ENCODE measurements at regions not wholly inside any gene's neighbourhood (a gene's known extent, or its start where the extent isn't known, plus 50 kb on each side); places are given as distances from the start of the nearest gene placed in this dataset.

GRCh38 chr1:201663491-201664113 lies 124.7 kb downstream of the NAV1 start:
- H3K27ac ChIP-seq (ENCODE audit: low read depth, low read length) = no peak overlapping the region
- no peak overlapping the region for H3K4me3 ChIP-seq (ENCODE audit: low read depth in 1 of 2, low read length in 2 of 2)
- no peak overlapping the region for H3K9ac ChIP-seq (ENCODE audit: low read depth in 1 of 2, low read length in 2 of 2)
- no peaks in the 10 kb centered on the region for H3K4me1 ChIP-seq (ENCODE audit: control insufficient read depth in 1 of 2, insufficient read depth in 2 of 2, low read length in 2 of 2)
- no peaks in the 10 kb centered on the region for H3K36me3 ChIP-seq (ENCODE audit: control insufficient read depth in 1 of 2, insufficient read depth in 2 of 2, low read length in 2 of 2)
- H3K9me3 ChIP-seq (ENCODE audit: control insufficient read depth in 1 of 2, low read length in 2 of 2) = no peaks in the 10 kb centered on the region
- H3K27me3 ChIP-seq (ENCODE audit: control insufficient read depth in 1 of 2, insufficient read depth in 2 of 2, low read length in 2 of 2) = no peaks in the 10 kb centered on the region

GRCh38 chr1:201665036-201665435 lies 126.1 kb downstream of the NAV1 start:
- no peaks in the 10 kb centered on the region for H3K4me1 ChIP-seq (ENCODE audit: control insufficient read depth in 1 of 2, insufficient read depth in 2 of 2, low read length in 2 of 2)
- no peaks in the 10 kb centered on the region for H3K36me3 ChIP-seq (ENCODE audit: control insufficient read depth in 1 of 2, insufficient read depth in 2 of 2, low read length in 2 of 2)
- H3K9ac ChIP-seq (ENCODE audit: low read depth in 1 of 2, low read length in 2 of 2) = no peak overlapping the region
- no peaks in the 10 kb centered on the region for H3K27me3 ChIP-seq (ENCODE audit: control insufficient read depth in 1 of 2, insufficient read depth in 2 of 2, low read length in 2 of 2)
- no peak overlapping the region for H3K27ac ChIP-seq (ENCODE audit: low read depth, low read length)
- H3K4me3 ChIP-seq (ENCODE audit: low read depth in 1 of 2, low read length in 2 of 2) = no peak overlapping the region
- no peaks in the 10 kb centered on the region for H3K9me3 ChIP-seq (ENCODE audit: control insufficient read depth in 1 of 2, low read length in 2 of 2)

- no peak overlapping the region for H3K9ac ChIP-seq (ENCODE audit: low read depth in 1 of 2, low read length in 2 of 2)
These were observed 127.2 kb downstream of the NAV1 start for GRCh38 chr1:201666102-201666501.

GRCh38 chr1:201666645-201667044 lies 127.7 kb downstream of the NAV1 start:
- no peaks in the 10 kb centered on the region for H3K4me1 ChIP-seq (ENCODE audit: control insufficient read depth in 1 of 2, insufficient read depth in 2 of 2, low read length in 2 of 2)
- H3K4me3 ChIP-seq (ENCODE audit: low read depth in 1 of 2, low read length in 2 of 2) = no peak overlapping the region
- no peak overlapping the region for H3K27ac ChIP-seq (ENCODE audit: low read depth, low read length)
- H3K9ac ChIP-seq (ENCODE audit: low read depth in 1 of 2, low read length in 2 of 2) = no peak overlapping the region
- H3K9me3 ChIP-seq (ENCODE audit: control insufficient read depth in 1 of 2, low read length in 2 of 2) = no peaks in the 10 kb centered on the region
- H3K27me3 ChIP-seq (ENCODE audit: control insufficient read depth in 1 of 2, insufficient read depth in 2 of 2, low read length in 2 of 2) = no peaks in the 10 kb centered on the region
- H3K36me3 ChIP-seq (ENCODE audit: control insufficient read depth in 1 of 2, insufficient read depth in 2 of 2, low read length in 2 of 2) = no peaks in the 10 kb centered on the region

More at GRCh38 chr1:201666102-201666501, 127.2 kb downstream of the NAV1 start:
- no peak overlapping the region for H3K4me3 ChIP-seq (ENCODE audit: low read depth in 1 of 2, low read length in 2 of 2)
- H3K27ac ChIP-seq (ENCODE audit: low read depth, low read length) = no peak overlapping the region
- no peaks in the 10 kb centered on the region for H3K36me3 ChIP-seq (ENCODE audit: control insufficient read depth in 1 of 2, insufficient read depth in 2 of 2, low read length in 2 of 2)
- H3K4me1 ChIP-seq (ENCODE audit: control insufficient read depth in 1 of 2, insufficient read depth in 2 of 2, low read length in 2 of 2) = no peaks in the 10 kb centered on the region
- no peaks in the 10 kb centered on the region for H3K9me3 ChIP-seq (ENCODE audit: control insufficient read depth in 1 of 2, low read length in 2 of 2)
- no peaks in the 10 kb centered on the region for H3K27me3 ChIP-seq (ENCODE audit: control insufficient read depth in 1 of 2, insufficient read depth in 2 of 2, low read length in 2 of 2)

GRCh38 chr1:201667479-201667878 lies 128.6 kb downstream of the NAV1 start:
- Histone ChIP-seq H3K4me3 (ENCODE audit: low read depth in 1 of 2, low read length in 2 of 2) (no peak overlapping the region), H3K27me3 (ENCODE audit: control insufficient read depth in 1 of 2, insufficient read depth in 2 of 2, low read length in 2 of 2) (no peaks in the 10 kb centered on the region), H3K9me3 (ENCODE audit: control insufficient read depth in 1 of 2, low read length in 2 of 2) (no peaks in the 10 kb centered on the region), H3K36me3 (ENCODE audit: control insufficient read depth in 1 of 2, insufficient read depth in 2 of 2, low read length in 2 of 2) (no peaks in the 10 kb centered on the region), H3K9ac (ENCODE audit: low read depth in 1 of 2, low read length in 2 of 2) (no peak overlapping the region), H3K4me1 (ENCODE audit: control insufficient read depth in 1 of 2, insufficient read depth in 2 of 2, low read length in 2 of 2) (no peaks in the 10 kb centered on the region), H3K27ac (ENCODE audit: low read depth, low read length) (no peak overlapping the region)

- Histone ChIP-seq H3K27me3 (ENCODE audit: control insufficient read depth in 1 of 2, insufficient read depth in 2 of 2, low read length in 2 of 2) (no peaks in the 10 kb centered on the region), H3K36me3 (ENCODE audit: control insufficient read depth in 1 of 2, insufficient read depth in 2 of 2, low read length in 2 of 2) (no peaks in the 10 kb centered on the region), H3K4me3 (ENCODE audit: low read depth in 1 of 2, low read length in 2 of 2) (no peak overlapping the region), H3K9ac (ENCODE audit: low read depth in 1 of 2, low read length in 2 of 2) (no peak overlapping the region), H3K4me1 (ENCODE audit: control insufficient read depth in 1 of 2, insufficient read depth in 2 of 2, low read length in 2 of 2) (peaks cover 1 to 8% of the 10 kb centered on the region in 2 donors), H3K9me3 (ENCODE audit: control insufficient read depth in 1 of 2, low read length in 2 of 2) (no peaks in the 10 kb centered on the region), H3K27ac (ENCODE audit: low read depth, low read length) (no peak overlapping the region)
These were observed 131.6 kb downstream of the NAV1 start for GRCh38 chr1:201670517-201670916.

- Histone ChIP-seq H3K36me3 (ENCODE audit: control insufficient read depth in 1 of 2, insufficient read depth in 2 of 2, low read length in 2 of 2) (no peaks in the 10 kb centered on the region), H3K27me3 (ENCODE audit: control insufficient read depth in 1 of 2, insufficient read depth in 2 of 2, low read length in 2 of 2) (no peaks in the 10 kb centered on the region), H3K4me3 (ENCODE audit: low read depth in 1 of 2, low read length in 2 of 2) (no peak overlapping the region), H3K4me1 (ENCODE audit: control insufficient read depth in 1 of 2, insufficient read depth in 2 of 2, low read length in 2 of 2) (peaks cover 11 to 22% of the 10 kb centered on the region in 2 donors), H3K27ac (ENCODE audit: low read depth, low read length) (no peak overlapping the region), H3K9ac (ENCODE audit: low read depth in 1 of 2, low read length in 2 of 2) (no peak overlapping the region), H3K9me3 (ENCODE audit: control insufficient read depth in 1 of 2, low read length in 2 of 2) (no peaks in the 10 kb centered on the region)
These were observed 133.8 kb downstream of the NAV1 start for GRCh38 chr1:201672685-201673084.

GRCh38 chr1:201673093-201673492 lies 134.2 kb downstream of the NAV1 start:
- Histone ChIP-seq H3K9ac (ENCODE audit: low read depth in 1 of 2, low read length in 2 of 2) (no peak overlapping the region), H3K27me3 (ENCODE audit: control insufficient read depth in 1 of 2, insufficient read depth in 2 of 2, low read length in 2 of 2) (no peaks in the 10 kb centered on the region), H3K27ac (ENCODE audit: low read depth, low read length) (no peak overlapping the region), H3K4me3 (ENCODE audit: low read depth in 1 of 2, low read length in 2 of 2) (no peak overlapping the region), H3K9me3 (ENCODE audit: control insufficient read depth in 1 of 2, low read length in 2 of 2) (no peaks in the 10 kb centered on the region), H3K4me1 (ENCODE audit: control insufficient read depth in 1 of 2, insufficient read depth in 2 of 2, low read length in 2 of 2) (peaks cover 11 to 22% of the 10 kb centered on the region in 2 donors), H3K36me3 (ENCODE audit: control insufficient read depth in 1 of 2, insufficient read depth in 2 of 2, low read length in 2 of 2) (no peaks in the 10 kb centered on the region)

- peaks cover 11 to 22% of the 10 kb centered on the region in 2 donors for H3K4me1 ChIP-seq (ENCODE audit: control insufficient read depth in 1 of 2, insufficient read depth in 2 of 2, low read length in 2 of 2)
- no peaks in the 10 kb centered on the region for H3K9me3 ChIP-seq (ENCODE audit: control insufficient read depth in 1 of 2, low read length in 2 of 2)
- H3K4me3 ChIP-seq (ENCODE audit: low read depth in 1 of 2, low read length in 2 of 2) = no peak overlapping the region
- H3K27me3 ChIP-seq (ENCODE audit: control insufficient read depth in 1 of 2, insufficient read depth in 2 of 2, low read length in 2 of 2) = no peaks in the 10 kb centered on the region
- no peak overlapping the region for H3K27ac ChIP-seq (ENCODE audit: low read depth, low read length)
- no peaks in the 10 kb centered on the region for H3K36me3 ChIP-seq (ENCODE audit: control insufficient read depth in 1 of 2, insufficient read depth in 2 of 2, low read length in 2 of 2)
- H3K9ac ChIP-seq (ENCODE audit: low read depth in 1 of 2, low read length in 2 of 2) = no peak overlapping the region
These were observed 135.0 kb downstream of the NAV1 start for GRCh38 chr1:201673915-201674314.

- no peaks in the 10 kb centered on the region for H3K36me3 ChIP-seq (ENCODE audit: control insufficient read depth in 1 of 2, insufficient read depth in 2 of 2, low read length in 2 of 2)
- H3K9me3 ChIP-seq (ENCODE audit: control insufficient read depth in 1 of 2, low read length in 2 of 2) = no peaks in the 10 kb centered on the region
- peaks cover 11 to 22% of the 10 kb centered on the region in 2 donors for H3K4me1 ChIP-seq (ENCODE audit: control insufficient read depth in 1 of 2, insufficient read depth in 2 of 2, low read length in 2 of 2)
- no peak overlapping the region for H3K4me3 ChIP-seq (ENCODE audit: low read depth in 1 of 2, low read length in 2 of 2)
- H3K27ac ChIP-seq (ENCODE audit: low read depth, low read length) = no peak overlapping the region
- no peaks in the 10 kb centered on the region for H3K27me3 ChIP-seq (ENCODE audit: control insufficient read depth in 1 of 2, insufficient read depth in 2 of 2, low read length in 2 of 2)
- H3K9ac ChIP-seq (ENCODE audit: low read depth in 1 of 2, low read length in 2 of 2) = no peak overlapping the region
These were observed 136.2 kb downstream of the NAV1 start for GRCh38 chr1:201675143-201675542.
